GM10266 (cell line): ENCODE measurements at regions not wholly inside any gene's neighbourhood (a gene's known extent, or its start where the extent isn't known, plus 50 kb on each side); places are given as distances from the start of the nearest gene placed in this dataset.

Experiments
- DNase-seq: peaks from one replicate; pipeline ENCODE4 v3.0.0; 2012; ENCODE audit errors: extremely low spot score
- CTCF ChIP-seq: IDR thresholded peaks from 2 replicates; pipeline ENCODE4 v1.5.1; 2012; ENCODE audit warnings: mild to moderate bottlenecking, low read depth; ENCODE audit not compliant: control insufficient read depth, insufficient read depth; ENCODE audit errors: missing control alignments

DNA sequence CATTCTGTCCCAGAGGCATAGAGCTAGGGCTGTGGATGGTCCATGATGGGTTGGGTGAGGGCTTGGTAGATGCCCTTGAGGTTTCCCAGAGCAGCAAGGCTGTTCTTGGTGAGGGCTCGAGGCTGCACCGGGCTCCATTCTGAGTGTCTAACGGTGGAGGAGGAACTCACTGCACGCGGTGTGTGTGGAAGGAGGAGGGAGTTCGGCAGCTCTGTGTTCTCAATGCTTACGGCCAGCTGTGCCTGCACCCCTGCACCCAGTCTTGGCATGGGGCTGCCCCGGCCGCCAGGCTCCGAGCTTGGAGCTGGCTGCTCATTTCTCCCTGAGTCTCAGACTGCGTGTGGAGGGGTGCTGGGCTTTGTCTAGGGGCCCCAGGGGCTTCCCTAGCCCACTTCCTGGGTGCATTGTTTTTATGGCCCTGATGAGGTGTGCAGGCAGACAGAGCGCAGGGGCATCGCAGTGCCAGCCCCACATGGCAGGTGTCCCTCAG is 1247.1 kb downstream of the BRD1 start:
- DNase-seq, result no peak
- no peak for TF ChIP-seq CTCF

DNA sequence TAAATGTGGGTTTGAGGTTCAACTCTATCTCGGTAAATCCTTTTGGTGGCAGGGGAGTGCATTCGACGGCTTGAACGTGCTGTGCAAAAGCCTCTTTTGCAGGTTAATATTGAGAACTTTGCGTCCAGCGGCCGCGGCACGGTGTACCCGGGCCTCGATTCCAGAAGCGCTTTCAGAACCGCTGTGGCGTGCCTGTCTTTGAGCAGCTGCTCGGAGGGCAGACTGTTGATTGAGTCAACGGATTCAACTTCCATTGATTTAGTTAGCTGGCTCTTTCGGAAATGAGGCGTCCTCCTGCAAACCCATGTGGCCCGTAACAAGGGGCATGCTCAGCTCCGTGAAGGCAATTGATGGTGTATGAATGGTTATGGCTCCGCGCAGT is 1247.8 kb downstream of the BRD1 start:
- TF ChIP-seq CTCF, result no peak
- no peak for DNase-seq

- DNase-seq, result no peak
- TF ChIP-seq CTCF, result no peak
These were observed 1248.4 kb downstream of the BRD1 start for GRCh38 chr22:48579043-48579927.

DNA sequence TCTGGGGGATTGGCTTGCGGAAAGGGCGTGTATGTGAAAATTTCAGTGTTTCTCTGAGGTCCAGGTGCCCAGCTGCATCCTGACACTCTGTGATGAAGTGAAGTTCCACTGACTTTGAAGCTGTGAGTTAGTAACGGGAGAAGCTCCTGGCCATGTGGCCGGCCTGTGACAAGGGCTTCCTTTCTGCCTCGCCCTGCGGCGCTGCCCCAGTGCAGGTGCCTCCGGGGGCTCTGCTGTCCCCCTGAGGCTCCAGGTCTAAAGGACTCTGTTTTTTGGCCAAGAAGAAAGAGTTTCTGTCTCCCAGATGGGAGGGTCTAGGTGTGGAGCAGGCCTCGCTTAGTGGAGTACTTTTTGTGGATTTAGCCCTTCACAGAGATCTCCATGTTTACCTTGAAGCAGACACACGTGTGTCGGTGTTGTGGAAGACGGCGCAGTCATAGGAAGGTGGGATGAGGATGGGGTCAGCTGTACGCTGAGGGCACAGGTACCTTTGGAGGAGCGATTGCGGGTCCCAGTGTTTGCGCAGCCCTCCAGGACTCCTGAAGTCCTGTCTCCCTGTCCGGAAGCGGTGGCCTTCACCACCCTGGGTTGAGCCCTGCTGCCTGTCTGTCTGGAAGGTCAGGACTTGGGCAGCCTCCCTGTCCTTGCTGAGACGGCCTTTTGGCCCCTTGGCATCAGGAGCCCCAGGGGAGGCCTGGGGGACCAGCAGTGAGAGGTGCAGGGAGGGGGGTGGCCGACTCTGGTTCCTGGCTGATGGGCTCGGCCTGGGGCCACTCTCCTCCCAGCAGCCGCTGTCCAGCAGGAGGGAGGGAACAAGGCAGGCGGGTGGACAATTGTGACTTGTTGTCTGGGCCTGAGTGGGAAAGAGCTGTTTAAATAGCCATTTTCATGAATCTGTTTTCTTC is 1249.3 kb downstream of the BRD1 start:
- no peak for TF ChIP-seq CTCF

GRCh38 chr22:48577691-48578090 is 1250.0 kb downstream of the BRD1 start:
- TF ChIP-seq CTCF, result no peak
- no peak for DNase-seq

More for the DNA sequence above, 1249.3 kb downstream of the BRD1 start:
- no peak for DNase-seq

- no peak for TF ChIP-seq CTCF
- no peak for DNase-seq
These were observed 1250.5 kb downstream of the BRD1 start for GRCh38 chr22:48577014-48577690.
